Right lung (tissue), 2 donors: ENCODE measurements at regions not wholly inside any gene's neighbourhood (a gene's known extent, or its start where the extent isn't known, plus 50 kb on each side); places are given as distances from the start of the nearest gene placed in this dataset.

Experiments used
- DNase-seq, 2 donors: peaks; one replicate each; pipeline ENCODE4 v3.0.0-alpha.2; 2013

DNA sequence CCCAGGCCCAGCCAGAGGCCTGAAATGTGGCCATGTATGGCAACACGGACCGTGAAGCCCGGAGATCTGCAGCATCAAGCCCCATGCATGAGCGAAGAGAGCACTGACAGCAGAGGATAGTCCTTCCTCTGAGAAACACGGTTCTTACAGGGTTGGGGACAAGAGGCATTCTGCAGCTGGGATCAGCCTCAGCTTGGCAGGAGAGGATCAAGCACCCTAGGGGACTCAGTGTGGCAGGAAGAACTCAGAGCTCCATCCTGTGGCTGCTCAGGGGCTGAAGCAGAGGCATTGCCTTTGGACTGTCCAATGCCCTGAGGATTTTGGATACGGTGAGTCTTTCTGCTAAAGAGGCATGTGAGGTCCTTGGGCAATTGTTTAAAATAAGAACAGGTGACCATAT lies 368.7 kb downstream of the ZNF516 start:
- peak; percentile 15 to 30 for DNase-seq

- DNase-seq, result no peak
Measured at GRCh38 chr18:76121011-76121410, 374.0 kb downstream of the ZNF516 start.

DNA sequence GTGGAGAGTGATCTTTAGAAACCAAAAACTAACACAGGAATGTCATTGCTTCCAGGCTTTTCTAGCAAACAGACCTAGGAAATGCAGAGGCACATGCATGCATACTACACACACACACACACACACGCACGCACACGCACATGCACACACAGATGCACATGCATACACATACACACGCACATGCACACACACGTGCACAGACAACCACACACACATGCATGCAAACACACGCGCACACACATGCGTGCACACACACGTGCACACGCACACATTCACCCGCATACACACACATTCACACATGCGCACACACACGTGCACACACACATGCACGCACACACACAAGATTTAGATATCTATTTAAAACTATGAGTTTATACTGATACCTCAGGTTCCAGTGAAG lies 379.5 kb downstream of the ZNF516 start:
- DNase-seq, result no peak

DNA sequence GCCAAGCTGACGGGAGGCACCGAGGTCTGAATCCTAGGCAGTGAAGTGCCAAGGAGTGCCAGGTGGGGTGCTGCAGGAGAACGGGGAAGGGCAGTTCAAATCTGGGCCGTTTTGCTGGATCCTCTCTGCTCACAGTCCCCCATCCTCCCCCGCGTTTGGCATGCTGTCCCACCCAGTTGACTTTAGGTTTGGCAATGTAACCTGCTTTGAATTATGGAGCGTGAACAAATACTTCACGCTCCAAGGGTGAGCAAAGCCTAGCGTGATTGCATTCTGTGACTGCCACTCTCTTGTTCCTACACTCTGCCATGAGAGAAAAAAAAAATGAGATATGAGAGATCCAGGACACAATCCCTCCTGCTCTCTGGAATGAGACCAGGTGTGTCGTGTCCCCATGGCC lies 381.9 kb downstream of the ZNF516 start:
- DNase-seq, result no peak

GRCh38 chr18:76102626-76103025 lies 392.4 kb downstream of the ZNF516 start:
- DNase-seq, result no peak

- peak; percentile 16 to 25 for DNase-seq
Measured at GRCh38 chr18:76102156-76102555, 392.9 kb downstream of the ZNF516 start.

GRCh38 chr18:76099931-76100457 lies 395.0 kb downstream of the ZNF516 start:
- no peak for DNase-seq

- no peak for DNase-seq
Measured at GRCh38 chr18:76098674-76099411, 396.2 kb downstream of the ZNF516 start.

DNA sequence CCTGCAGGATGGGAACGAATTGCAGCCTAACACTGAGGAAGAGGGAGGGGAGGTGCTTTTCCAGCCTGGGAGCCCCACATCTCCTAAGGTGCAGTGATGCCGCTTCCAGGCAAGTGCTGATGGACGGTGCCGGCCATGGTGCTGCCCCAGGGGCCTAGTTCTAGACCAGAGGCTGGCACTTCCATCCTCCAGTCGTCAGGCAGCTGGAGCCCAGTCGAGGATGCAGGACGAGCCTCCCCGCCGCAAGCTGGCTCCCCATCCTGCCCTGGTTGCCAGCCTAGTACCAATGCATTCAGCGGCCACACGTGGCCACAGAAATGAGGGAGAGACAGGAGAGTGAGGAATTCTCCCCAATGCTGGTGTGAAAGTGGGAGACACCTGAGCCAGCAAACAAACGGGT lies 413.5 kb downstream of the ZNF516 start:
- no peak for DNase-seq

DNA sequence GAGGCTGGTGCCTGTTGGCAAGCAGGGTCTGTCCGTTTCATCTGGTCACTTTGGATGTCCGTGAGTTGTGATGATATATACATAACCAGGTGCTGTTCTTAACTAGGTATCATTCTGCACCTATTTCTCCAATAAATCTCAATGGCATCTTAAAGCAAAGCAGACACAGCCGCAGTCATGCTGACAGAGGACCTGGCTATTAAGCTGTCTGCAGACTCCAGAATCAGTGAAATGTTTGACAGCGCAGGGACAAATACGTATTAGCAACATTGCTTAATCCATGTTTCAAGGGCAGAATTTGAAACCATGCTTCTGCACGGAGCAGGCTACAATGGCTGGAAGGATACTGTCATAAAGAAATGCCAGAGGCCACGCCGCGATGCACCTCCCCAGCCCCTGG lies 414.6 kb downstream of the ZNF516 start:
- no peak for DNase-seq

- DNase-seq, result no peak
Measured at GRCh38 chr18:76075777-76076176, 419.3 kb downstream of the ZNF516 start.

DNA sequence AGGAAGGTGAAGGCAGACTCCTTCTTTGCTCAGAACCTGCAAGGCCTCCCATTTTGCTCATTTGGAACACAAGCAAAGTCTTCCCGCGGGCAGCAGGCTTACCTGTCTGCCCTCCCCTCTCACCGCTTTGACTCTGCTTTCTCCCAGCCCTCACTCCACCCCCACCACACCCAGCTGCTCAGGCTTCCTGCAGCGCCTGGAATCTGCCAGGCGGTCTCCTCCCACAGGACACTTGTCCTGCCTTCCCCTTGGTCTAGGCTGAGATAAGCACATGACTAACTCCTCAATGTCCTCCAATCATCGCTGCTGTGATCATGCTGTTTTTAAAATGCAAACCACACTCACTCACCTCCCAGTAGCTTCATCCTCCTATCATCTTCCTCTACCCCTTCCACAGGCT lies 430.0 kb downstream of the ZNF516 start:
- no peak for DNase-seq

GRCh38 chr18:76058146-76058545 lies 436.9 kb downstream of the ZNF516 start:
- DNase-seq, result no peak

DNA sequence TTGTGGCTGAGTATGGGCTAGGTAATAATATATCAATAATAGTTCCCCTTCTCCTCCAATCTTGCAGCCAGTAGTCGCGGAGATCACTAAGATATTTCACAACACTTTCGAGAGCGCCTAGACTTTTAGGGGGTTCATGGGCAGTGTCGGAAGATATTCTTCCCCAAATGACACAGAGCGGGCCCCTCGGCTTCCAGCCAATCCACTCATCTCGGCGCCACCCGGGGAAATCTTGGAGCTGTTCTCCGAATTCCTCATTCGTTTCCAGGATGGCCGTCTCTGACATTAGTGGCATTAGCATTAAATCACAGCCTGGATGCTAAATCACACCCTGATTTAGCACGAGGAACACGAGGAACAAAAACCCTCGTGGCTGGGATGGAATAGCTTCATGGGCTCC lies 437.7 kb downstream of the ZNF516 start:
- DNase-seq, result no peak

- DNase-seq, result peak; percentile 85
Measured at GRCh38 chr18:76056471-76057110, 438.5 kb downstream of the ZNF516 start.

DNA sequence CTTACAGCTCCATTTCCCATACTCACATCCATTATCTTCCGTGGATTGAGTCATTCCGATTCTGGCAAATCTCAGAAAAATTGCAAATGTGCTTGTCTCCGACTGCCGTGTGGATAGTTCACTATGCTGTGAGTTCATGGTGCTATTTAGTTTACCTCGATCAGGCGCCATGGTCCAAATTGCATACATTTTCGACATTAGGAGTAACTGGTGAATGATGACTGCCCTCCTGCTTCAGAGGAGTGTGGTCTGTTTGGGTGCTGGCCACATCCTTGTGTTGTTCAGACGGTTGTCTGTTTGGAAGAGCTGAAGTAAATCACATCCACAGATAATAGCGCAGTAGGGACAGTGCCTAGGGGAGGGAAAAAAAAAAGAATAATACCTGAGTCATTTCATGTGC lies 439.5 kb downstream of the ZNF516 start:
- no peak for DNase-seq

DNA sequence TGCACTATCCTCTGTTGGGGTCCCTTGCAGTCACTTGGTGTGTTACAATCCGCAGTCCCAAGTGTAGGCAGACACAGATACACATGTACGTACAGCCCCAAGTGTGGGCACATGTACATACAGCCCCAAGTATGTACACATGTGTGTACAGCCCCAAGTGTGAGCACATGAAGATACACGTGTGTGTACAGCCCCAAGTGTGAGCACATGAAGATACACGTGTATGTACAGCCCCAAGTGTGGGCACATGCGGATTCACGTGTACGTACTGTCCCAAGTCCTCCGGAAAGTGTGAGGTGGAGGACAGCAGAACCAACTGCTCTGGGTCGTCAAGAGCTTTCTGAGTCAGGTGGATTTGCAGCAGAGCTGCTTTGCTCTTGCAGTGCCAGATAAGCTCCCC lies 440.0 kb downstream of the ZNF516 start:
- no peak for DNase-seq

- DNase-seq, result no peak
Measured at GRCh38 chr18:76054156-76054555, 440.9 kb downstream of the ZNF516 start.

DNA sequence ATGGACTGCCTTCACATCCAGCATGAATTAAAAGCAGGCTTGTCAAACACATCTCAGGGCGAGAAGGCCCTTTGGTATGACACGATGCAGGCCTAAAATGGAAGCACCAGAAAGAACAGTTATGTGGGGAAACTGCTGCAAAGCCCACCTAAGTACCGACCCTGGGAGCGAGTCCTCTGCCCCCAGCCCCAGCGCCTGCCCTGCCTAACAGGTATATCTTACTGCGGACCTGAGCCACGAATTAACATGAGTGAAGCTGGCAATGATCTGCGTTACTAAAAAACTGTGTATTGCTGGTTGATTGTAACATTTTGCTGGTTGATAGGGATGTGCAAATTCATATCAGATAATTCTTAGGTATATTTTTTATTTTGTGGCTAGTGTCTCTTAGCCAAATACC lies 441.5 kb downstream of the ZNF516 start:
- no peak for DNase-seq

- DNase-seq, result no peak
Measured at GRCh38 chr18:76052227-76052595, 442.8 kb downstream of the ZNF516 start.

GRCh38 chr18:76051396-76052226 lies 443.4 kb downstream of the ZNF516 start:
- DNase-seq, result no peak

DNA sequence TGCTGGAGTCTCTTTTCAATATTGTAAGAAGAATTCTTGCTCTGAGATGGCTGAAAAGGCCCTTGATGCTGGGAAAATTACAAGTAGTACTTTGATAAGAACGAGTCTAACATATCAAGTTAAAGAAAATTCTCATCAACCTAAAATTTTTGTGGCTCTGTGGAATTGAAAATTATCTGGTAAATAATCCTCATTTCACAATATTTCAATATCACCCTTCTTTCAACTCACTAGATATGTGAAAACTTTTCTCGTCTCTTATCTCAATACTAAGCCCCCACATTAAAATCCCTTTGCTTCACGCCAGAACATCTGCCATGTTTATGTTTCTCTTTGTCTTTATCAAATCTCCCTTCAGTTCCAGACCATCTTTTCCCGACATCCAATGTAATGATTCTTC lies 448.8 kb downstream of the ZNF516 start:
- no peak for DNase-seq

GRCh38 chr18:76042511-76042910 lies 452.5 kb downstream of the ZNF516 start:
- no peak for DNase-seq
